ENCODE measurements at regions not wholly inside any gene's neighbourhood (a gene's known extent, or its start where the extent isn't known, plus 50 kb on each side); places are given as distances from the start of the nearest gene placed in this dataset.
A peak's percentile ranks its signal among the peaks of the same experiment; 100 is the strongest.

DNA sequence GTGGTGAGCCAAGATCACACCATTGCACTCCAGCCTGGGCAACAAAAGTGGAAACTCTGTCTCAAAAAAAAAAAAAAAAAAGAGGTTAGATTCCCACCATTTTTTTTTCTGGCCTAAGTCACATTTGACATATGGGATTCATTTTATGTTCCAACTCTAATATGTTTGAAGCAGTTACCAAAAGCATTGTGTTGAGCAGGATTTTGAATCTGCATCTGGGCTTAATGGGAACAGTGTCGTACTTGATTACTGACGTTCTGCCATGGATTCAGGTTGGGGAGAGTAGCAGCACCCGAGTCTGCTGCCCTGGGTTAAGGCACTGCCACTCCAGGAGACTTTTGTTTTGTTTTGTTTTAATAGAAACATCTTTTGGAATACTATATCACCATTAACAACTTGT is 348.7 kb upstream of the TBL1XR1 start:
- no peak for DNase-seq

DNA sequence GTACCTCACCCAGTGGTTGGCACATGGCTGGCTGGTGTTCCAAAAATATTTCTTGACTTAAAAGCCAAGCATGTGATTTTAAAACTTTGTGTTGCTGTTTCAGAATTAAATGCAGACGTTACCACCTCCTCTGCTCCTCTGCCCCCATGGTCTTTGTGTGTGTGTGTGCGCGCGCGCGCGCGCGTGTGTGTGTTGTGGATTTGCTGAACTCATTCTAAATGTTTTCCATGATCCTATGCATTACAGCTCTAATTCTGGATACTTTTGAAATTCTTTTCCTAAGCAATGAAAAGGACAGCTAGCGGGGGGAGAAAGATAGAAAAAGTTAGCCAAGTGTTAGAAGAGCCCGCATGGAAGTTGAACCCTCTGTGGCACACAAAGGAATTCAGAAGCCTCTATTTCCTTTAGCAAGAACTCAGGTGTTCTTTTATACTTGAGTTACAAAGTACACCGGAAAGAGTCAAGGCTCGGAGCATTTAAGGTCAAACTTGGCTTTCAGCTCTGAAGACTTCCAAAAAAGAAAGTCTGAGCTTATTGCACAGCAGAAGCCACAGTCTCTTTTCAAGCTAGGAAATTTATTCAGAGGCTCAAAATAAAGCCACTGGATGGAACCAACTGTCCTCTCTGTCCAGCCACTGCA is 350.5 kb upstream of the TBL1XR1 start:
- no peak for DNase-seq

DNA sequence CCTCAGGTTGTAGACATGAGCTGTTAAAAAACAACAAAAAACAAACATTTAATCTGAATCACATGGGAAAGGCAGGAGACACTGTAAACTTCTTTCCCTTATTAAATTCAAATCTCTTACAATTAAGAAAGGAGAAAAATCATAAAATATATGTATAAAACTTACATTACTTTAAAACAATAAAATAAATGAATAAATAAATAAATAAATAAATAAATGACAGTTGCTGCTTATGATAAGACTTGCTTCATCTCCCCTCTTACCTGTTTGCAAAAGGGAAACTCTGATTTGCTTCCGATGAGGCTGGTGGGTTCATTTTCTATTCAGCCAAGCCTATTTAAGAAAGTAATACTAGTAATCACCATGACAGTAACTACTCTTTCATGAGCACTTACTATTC is 353.4 kb upstream of the TBL1XR1 start:
- no peak for DNase-seq

DNA sequence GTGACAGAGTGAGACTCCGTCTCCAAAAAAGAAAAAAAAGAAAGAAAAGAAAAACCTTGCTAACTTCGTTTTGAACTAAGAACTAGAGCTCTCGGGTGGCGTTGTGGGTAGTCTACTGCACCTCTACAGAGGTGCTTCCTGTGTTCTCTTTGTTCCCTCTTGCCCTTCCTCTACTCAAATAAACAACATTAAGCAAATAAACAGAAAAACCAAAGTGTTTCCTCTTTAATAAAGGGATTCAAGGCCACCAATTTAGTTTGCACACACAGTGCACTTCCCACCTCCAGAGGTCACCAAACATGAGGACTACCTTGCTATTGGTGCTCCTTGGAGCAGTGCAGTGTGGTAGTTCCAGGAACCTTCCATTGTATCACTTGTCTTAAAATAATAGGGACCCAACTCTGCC is 354.2 kb upstream of the TBL1XR1 start:
- no peak for DNase-seq

DNA sequence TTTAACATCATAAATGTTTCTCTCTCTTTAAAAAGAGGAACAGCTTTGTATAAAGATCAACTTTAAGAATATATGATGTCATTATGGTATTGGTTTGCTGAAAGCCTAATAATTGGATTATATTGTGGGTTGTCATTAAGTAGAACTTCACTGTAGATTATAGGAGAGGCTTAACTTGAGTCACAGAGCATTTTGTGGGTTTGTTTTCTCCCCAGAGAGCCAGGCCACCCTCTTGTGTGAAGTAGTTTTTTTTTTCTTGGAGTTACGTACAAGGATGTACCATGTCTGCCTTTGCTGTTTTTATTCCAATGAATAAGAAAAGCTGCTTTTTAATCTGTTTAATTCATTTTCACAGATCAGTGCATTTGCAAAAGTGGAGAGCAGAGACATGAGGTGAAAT is 354.8 kb upstream of the TBL1XR1 start:
- no peak for DNase-seq

DNA sequence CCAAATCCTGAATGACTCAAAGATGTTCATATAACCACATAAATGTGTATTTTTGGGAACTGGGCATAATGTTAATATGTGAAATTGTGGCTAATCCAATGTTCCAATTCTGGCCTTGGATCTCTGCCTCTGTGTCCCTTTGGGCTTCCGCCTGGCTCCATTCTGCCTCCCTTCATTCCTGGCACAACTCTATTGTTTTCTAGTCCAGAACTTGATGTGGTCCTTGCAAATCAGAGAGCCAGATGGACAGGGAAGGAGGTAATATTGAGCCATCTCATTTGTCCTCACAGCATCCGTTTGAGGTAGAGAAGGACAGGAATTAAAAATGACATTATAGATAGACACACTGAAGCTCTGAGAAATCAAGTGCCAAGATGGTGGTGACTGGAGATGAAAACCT is 355.7 kb upstream of the TBL1XR1 start:
- no peak for DNase-seq

DNA sequence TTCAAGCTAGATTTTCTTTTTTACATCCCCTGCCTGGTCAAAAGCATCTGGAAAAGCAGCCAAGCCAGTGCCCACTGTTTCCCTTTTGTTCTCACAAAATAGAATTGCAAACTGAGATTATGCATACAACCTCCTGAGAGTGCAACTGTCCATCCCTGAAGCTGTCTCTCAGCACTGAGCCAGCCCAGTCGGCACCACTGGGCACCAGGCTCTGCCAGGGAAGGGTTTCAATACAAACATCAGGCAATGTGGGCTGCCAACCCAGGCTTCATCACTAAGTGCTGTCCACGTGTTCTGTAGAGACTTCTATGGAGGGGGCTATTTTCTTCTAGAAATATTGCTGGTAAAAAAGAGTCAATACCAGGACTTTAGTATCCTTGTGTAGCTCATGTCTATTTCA is 356.3 kb upstream of the TBL1XR1 start:
- DNase-seq = peak; percentile 39

DNA sequence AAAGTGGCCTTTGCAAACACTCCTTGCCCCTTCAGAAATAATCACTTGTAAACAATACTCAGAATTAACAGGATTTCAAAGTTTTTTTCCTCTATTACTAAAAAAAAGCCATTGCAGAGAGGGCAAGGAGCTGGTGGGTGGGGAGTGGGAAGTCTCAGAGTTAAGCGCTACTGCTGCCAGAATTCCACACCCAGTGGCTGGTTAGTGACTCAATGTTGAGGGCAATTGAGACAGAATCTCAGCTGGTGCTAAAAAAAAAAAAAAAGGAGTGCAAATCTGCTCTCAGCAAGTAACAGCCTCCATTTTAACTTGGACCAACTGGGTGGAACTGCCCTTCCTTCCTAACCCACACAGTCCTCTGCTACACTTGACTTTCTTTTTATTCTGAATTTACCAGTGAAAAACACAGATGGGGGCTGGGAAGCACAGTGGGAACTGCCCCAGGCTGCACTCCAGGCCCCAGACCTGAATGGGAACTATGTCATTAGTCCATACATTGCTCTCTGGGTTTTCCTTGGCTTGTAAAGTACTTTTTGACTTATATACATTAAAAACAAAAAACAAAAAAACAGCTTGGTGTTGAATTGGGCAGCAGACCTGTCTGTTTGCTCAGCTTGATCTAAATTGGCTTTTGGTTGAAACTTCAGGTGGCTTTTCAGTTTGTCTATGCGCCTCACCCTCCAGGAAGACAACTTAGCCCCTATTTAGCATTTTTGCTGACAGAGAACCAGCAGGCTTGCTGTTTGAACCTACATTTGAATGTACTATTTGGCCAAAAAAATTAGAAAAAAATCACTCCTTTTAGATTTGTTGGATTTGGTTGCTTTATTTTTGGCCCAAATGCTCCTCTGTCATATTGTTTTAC is 357.8 kb upstream of the TBL1XR1 start:
- DNase-seq = peak; percentile 65

DNA sequence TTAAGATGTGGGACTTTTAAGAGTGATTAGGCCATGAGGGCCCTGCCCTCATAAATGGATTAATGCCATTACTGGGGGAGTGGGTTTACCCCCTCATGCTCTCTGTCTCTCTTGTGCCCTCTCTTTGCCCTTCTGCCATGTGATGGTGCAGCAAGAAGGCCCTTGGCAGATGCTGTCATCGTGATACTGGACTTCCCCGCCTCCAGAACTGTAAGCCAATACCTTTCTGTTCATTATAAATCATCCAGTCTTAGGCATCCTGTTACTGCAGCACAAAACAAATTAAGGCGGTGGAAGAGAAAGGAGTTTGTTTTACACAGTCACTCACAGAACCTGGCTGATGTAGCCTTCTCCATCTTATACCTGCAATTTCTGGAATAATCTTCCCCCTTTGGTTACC is 360.3 kb upstream of the TBL1XR1 start:
- DNase-seq = no peak

DNA sequence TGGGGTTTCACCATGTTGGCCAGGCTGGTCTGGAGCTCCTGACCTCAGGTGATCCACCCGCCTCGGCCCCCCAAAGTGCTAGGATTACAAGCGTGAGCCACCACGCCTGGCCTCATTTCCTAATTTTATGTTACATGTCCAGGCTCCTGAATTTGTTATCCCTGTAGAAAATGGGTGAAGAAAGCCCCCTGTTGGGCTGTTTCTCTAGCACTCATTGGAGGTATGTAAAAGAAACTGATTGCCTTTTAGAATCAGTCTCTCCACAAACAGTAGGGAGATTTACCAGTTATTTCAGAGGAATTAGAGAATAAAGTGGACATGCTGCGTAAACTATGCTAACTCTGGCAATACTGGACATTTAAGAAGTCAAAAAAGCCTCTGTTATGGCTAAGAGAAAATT is 364.1 kb upstream of the TBL1XR1 start:
- no peak for DNase-seq

DNA sequence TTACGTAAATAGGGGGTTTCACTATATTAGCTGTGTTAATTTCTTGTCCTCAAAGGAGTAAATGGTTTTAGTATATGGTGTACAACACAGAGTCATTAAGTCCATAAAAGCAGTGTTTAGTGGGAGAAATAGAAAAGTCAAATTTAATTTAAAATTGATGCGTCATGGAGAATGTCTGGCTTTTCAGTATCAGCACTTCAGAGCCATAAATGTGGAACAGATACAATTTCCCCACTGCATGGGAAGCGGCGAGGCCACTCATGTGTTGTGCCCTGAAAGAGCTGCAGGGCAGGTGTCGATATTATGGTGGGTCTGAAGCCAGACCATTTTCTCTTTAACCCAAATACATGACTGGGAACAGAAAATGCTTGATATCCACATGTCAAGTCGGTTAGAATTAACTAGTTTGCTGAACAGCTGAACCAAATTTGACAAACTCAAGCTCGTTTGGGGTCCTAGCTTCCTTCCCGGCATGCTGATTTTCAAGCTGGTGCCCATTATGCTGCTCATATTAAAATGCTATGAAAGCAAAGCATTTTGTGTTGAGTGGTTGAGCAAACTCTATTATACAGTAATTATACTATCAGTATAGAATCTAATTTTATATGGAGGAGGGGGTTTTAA is 364.6 kb upstream of the TBL1XR1 start:
- no peak for DNase-seq

DNA sequence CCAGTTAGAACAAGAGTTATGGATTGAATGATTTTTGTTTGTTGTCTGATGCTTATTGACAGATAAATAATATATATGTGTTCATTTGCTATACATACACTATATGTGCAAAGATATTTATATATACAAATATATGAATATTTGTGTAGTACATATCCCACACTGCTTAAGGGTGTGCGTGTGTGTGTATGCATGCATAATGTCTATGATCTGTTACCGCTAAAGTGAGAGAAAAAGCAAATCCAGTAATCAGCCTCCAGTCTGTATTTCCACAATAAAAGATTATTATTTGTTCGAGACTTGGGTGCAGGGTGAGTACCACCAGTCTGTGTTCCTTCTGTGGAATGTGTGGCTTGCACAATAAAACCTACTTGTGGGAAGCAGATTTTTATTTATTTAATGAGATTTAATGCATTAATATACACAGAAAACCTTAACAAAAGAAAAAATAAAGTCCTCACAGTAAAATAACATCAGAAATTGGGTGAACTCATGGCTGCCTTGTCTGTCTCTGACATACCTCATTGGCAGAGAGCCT is 366.0 kb upstream of the TBL1XR1 start:
- no peak for DNase-seq

DNA sequence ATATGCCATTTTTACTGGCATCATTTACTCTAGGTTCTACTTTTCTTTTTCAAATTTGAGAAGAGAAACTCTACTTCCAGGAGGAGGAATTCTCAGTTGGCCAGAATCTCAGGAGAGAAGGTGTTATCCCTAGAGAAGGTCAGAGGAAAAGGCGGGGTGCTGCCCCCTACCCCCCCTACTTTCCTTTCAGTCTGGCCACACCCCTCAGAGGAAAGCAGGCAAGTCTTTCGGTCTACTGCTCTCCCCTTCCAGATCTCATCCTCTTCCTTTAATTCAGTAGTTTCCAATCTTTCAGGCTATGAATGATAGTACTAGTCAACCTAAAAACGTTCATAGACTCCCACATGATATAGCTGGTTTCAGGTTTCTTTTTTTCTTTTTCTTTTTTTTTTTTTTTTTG is 366.5 kb upstream of the TBL1XR1 start:
- DNase-seq = no peak

DNA sequence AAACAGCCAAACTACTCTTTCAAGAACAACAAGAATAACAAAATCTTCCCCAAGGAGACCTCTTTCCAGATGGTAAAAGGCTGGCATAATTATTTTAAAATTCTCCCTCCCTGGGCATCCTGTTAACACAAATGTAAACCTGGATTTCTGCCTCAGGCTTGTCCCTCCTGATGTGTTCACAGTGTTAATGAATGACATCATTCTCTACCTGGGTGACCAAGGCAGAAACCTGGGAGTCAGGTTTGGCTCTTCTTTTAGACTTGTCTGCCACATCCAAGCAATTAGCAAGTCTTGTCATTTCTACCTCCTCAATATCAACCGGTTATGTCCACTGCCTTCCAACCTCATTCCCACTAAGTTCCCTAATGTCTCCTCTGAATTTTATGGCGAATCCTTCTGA is 368.7 kb upstream of the TBL1XR1 start:
- DNase-seq = no peak

DNA sequence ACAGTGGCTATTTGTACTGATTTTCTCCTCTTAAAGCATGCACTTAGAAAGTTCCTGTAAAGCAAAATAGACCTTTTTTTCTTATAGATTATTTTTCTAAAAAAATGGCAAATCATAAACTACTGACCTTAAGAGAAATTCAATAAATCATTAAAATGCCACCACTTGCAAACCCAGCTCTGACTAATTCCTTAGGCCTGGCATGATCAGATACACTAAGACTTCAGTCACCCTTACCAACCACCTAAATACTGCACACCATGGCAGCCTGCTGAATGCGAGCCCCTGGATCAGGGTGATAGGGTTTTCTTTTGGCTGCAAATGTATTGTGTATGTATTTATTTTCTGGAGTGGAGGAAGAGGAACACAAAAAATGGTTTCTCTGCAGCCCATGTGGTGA is 370.6 kb upstream of the TBL1XR1 start:
- no peak for DNase-seq

DNA sequence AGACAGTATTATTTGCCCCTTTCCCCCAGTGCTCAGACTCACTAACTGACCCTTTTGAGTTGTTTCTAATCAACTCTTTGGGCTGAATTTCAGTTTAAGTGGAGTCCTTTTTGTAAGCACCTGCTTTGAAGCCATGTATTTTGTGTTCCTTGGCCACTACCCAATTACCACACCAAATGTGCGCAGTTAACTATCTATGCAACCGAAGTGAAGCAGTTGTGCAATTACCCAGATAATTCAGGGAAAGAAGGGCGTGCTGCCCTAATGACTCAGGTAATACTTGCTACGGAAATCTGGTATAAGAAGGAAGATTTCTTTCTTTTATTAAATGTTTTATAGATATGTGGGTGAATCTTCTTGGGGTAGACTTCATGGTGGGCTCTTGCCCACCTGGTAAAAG is 371.9 kb upstream of the TBL1XR1 start:
- DNase-seq = no peak

DNA sequence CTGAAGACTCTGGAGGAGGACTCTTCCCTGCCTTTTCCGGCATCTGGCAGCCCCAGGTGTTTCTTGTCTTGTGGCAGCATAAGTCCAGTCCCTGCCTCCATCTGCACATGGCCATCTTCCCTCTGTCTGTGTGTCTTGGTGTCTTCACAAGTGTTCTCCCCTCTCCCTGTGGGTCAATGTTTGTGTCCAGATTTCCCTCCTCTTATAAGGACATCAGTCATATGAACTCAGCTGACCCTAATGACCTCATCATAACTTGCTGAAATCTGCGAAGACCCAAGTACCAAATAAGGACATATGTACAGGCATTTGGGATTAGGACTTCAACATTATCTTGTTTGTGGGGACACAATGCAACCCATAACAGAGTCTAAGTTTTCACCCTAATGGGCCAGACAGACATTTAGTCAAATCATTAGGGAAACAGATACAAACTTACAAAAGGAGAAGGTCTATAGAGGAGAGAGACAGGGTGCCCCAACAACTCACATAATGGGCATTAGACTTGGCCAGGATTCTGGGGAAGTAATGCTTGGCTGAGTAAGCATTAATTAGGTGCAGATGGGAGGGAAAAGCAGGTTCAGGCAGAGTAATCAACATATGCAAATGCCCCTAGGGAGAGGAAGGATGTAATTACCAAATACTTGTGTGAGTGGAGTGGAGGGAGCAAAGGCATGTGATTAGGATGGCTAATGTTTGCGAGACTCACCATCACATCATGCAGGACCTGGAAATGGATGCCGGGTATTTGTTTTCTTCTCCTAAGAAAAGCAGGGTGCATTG is 372.8 kb upstream of the TBL1XR1 start:
- DNase-seq = no peak

DNA sequence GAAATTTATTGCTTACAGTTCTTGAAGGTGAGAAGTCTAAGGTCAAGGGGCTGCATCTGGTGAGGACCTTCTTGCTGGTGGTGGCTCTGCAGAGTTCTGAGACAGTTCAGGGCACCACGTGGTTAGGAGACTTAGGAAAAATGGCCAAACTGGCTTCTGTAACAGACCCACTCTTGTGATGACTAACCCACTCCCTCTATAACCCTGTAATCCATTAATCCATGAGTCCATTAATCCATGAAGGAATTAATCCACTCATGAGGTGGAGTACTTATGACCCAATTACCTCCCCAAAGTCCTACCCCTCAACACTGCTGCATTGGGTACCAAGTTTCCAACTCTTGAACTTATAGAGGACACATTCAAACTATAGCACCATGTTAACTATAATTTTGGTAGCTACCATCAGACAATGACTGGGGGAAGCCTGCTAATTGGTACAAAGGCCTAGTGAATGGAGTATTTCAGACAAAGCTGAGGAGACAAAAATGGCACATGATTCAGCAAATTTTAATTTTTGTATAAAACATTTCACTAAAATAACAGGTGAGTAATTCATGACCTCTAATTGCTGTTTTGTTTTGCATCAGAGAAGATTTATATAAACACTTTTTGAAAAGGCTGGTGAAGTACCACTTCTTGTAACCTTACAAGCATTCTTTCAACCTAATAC is 374.1 kb upstream of the TBL1XR1 start:
- no peak for DNase-seq

DNA sequence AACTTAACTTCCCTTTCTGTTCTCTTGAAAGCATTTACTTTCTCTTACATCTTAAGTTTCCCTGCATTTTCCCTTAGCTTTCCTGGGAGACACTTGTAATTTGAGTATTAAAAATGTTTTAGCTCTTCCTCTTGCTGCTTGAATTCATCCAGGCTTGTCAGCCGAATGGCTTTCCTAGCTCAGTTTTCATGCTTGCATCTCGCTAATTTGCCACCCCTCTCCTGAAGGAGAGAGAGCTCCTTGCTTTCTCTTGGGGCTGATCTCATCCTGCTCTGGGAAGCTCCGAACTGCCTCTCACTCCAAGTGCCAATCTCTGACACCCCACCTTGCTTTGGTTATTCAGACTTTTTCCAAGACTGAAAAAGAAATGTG is 374.6 kb upstream of the TBL1XR1 start:
- no peak for DNase-seq

DNA sequence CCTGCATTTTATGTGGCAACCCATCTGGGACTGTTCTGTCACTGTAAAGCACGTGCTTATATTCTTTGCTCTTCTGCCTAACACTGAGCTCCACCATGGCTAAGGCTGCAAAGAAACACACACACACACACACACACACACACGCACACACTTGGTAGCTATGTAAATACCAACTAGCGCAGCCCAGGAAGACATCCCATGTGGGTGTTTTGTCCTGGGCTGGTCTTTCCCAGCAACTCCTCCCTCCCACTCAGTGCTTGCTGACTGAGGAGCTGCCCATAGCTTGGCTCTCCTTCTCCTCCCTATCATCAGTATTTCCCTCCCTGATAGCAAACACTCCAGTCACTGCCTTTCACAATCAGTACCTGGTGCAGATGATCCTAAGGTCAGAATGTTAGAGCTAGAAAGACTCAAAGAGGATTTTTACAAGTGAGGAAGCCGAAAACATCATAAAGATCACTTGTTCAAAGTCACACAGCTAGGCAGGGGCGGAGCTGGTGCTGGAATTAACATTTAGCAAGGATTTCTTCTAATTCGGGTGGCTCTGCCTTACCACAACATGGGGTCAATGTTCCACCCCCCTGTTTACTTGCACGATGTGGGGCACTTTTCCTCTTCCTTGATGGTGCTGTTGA is 377.1 kb upstream of the TBL1XR1 start:
- DNase-seq = no peak

DNA sequence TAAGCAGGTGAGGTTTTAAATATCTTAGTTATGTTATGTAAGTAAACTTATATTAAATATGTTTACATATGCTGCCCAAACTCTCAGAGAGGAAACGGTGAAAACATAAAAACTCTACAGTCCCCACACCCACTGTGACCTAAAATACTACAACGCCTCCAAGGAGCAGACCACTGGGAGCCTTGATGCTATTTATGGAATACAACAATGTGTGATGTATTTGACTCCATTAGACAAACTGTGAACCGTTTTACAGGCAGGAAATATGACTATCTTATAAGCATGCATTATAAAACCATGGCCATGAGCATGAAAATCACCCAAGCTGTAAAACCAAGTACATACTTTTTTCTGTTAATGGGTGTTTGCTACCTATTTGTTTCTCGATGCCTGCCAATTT is 379.5 kb upstream of the TBL1XR1 start:
- DNase-seq = no peak

DNA sequence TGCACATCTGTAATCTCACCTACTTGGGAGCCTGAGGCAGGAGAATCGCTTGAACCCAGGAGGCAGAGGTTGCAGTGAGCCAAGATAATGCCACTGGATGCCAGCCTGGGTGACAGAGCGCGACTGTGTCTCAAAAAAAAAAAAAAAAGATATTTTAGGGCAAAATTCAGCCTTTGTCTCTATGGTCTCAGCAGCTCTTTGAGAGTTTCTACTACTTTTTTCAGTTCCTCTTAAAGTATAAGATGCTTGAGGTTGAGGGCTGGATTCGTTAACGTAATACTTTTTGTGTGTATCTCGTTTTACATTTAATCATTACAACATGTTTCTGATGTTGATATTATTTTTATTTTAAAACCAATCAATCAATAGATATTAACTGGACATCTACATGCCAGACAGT is 381.2 kb upstream of the TBL1XR1 start:
- DNase-seq = no peak

All from COR-L47 (cell line).